ENCODE measurements at regions not wholly inside any gene's neighbourhood (a gene's known extent, or its start where the extent isn't known, plus 50 kb on each side); places are given as distances from the start of the nearest gene placed in this dataset.
A peak's percentile ranks its signal among the peaks of the same experiment; 100 is the strongest.
"Not testable (repeated sequence)": the region's sequence is repeated elsewhere in the genome, so short reads cannot be mapped to it uniquely, and the experiment has no call there.

GRCh38 chr9:32177396-32177795, 207.0 kb upstream of the ACO1 start:
- intact Hi-C loops (cut with micrococcal nuclease) = no loop called here
- H3K27ac Mint-ChIP-seq = no peak overlapping the region

GRCh38 chr9:32180597-32180996, 203.8 kb upstream of the ACO1 start:
- Mint-ChIP-seq H3K4me1 (no peaks in the 10 kb centered on the region), H3K27me3 (no peaks in the 10 kb centered on the region), H3K4me3 (no peak overlapping the region), H3K9me3 (no peaks in the 10 kb centered on the region), H3K27ac (no peak overlapping the region), H3K36me3 (ENCODE audit: low read depth) (no peaks in the 10 kb centered on the region)
- intact Hi-C loops (cut with micrococcal nuclease) = no loop called here
- DNase-seq = no peak

More at GRCh38 chr9:32177396-32177795, 207.0 kb upstream of the ACO1 start:
- no peaks in the 10 kb centered on the region for H3K27me3 Mint-ChIP-seq
- H3K4me3 Mint-ChIP-seq = no peak overlapping the region
- no peak for DNase-seq
- H3K36me3 Mint-ChIP-seq (ENCODE audit: low read depth) = no peaks in the 10 kb centered on the region
- no peaks in the 10 kb centered on the region for H3K9me3 Mint-ChIP-seq
- no peaks in the 10 kb centered on the region for H3K4me1 Mint-ChIP-seq

- DNase-seq = no peak
- H3K36me3 Mint-ChIP-seq (ENCODE audit: low read depth) = no peaks in the 10 kb centered on the region
- H3K4me3 Mint-ChIP-seq = no peak overlapping the region
- H3K27me3 Mint-ChIP-seq = no peaks in the 10 kb centered on the region
- H3K9me3 Mint-ChIP-seq = no peaks in the 10 kb centered on the region
- no peak overlapping the region for H3K27ac Mint-ChIP-seq
- no peaks in the 10 kb centered on the region for H3K4me1 Mint-ChIP-seq
- intact Hi-C loops (cut with micrococcal nuclease) = no loop called here
Measured at GRCh38 chr9:32200241-32200640, 184.2 kb upstream of the ACO1 start.

- H3K36me3 Mint-ChIP-seq (ENCODE audit: low read depth) = no peaks in the 10 kb centered on the region
- no peaks in the 10 kb centered on the region for H3K27me3 Mint-ChIP-seq
- H3K9me3 Mint-ChIP-seq = no peaks in the 10 kb centered on the region
- no peak for DNase-seq
- H3K27ac Mint-ChIP-seq = no peak overlapping the region
- H3K4me1 Mint-ChIP-seq = no peaks in the 10 kb centered on the region
- no peak overlapping the region for H3K4me3 Mint-ChIP-seq
- intact Hi-C loops (cut with micrococcal nuclease) = no loop called here
Measured at GRCh38 chr9:32200896-32201295, 183.5 kb upstream of the ACO1 start.

DNA sequence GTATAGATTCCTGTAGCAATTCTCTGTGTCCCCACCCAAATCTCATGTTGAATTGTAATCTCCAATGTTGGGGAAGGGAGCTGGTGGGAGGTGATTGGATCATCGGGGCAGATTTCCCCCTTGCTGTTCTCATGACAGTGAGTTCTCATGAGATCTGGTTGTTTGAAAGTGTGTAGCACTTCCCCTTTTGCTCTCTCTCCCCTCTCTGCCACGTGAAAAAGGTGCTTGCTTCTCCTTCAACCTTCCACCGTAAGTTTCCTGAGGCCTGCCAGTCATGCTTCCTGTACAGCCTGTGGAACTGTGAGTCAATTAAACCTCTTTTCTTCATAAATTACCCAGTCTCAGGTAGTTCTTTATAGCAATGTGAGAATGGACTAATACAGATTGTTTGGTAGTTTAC, 175.3 kb upstream of the ACO1 start:
- intact Hi-C loops (cut with micrococcal nuclease); H3K27ac Mint-ChIP-seq; H3K4me3 Mint-ChIP-seq; H3K9me3 Mint-ChIP-seq; H3K36me3 Mint-ChIP-seq (ENCODE audit: low read depth); H3K4me1 Mint-ChIP-seq; DNase-seq; H3K27me3 Mint-ChIP-seq: not testable (repeated sequence)

DNA sequence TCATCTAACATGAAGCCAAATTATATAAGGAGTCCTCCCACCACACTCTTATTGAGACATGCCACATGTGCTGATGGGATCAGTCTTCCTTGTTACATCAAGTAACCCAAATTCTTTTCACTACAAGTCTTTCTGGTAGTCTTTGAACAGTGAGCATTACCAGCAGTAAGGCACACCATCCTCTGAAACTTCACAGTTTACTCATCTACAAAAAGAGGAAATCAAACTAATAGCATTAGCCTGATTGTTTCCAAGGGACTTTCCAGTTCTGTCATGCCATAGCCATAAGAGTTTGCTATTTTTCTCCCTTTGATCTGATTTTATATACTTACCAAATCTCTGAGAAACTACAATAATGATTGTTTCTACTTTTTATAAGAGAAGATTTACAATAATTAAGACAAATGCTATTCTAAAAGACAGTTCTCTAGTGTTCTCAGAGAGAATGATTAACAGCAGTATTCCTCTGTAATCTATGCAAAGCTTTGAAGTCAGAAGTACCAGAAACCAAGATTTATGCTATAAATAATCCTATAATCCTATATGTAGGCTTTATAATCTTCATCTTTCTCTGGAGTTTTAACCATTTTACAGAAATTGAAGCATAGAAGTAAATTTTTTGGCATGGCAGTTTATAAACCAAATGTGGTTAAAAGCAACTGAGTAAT, 166.2 kb upstream of the ACO1 start:
- no peak for DNase-seq
- Mint-ChIP-seq H3K27ac (no peak overlapping the region), H3K9me3 (no peaks in the 10 kb centered on the region), H3K4me1 (no peaks in the 10 kb centered on the region), H3K36me3 (ENCODE audit: low read depth) (no peaks in the 10 kb centered on the region), H3K27me3 (no peaks in the 10 kb centered on the region), H3K4me3 (no peak overlapping the region)
- intact Hi-C loops (cut with micrococcal nuclease) = no loop called here

DNA sequence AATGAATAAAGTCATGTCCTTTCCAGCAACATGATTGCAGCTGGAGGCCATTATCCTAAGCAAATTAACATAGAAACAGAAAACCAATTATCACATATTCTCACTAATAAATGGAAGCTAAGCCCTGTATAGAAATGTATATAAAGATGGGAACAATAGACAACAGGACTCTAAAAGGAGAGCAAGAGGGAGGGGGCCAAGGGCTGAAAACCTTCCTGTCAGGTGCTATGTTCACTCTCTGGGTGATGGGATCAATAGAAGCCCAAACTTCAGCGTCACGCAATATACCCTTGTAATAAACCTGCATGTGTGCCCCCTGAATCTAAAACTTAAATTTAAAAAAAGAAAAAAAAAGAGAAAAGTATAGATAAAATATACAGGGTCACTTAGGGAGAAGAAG, 163.7 kb upstream of the ACO1 start:
- intact Hi-C loops (cut with micrococcal nuclease) = no loop called here
- no peaks in the 10 kb centered on the region for H3K4me1 Mint-ChIP-seq
- no peaks in the 10 kb centered on the region for H3K36me3 Mint-ChIP-seq (ENCODE audit: low read depth)
- no peaks in the 10 kb centered on the region for H3K9me3 Mint-ChIP-seq
- no peaks in the 10 kb centered on the region for H3K27me3 Mint-ChIP-seq
- no peak for DNase-seq
- no peak overlapping the region for H3K27ac Mint-ChIP-seq
- no peak overlapping the region for H3K4me3 Mint-ChIP-seq

- Mint-ChIP-seq H3K4me3 (no peak overlapping the region), H3K27me3 (no peaks in the 10 kb centered on the region), H3K4me1 (no peaks in the 10 kb centered on the region), H3K27ac (no peak overlapping the region), H3K9me3 (no peaks in the 10 kb centered on the region), H3K36me3 (ENCODE audit: low read depth) (no peaks in the 10 kb centered on the region)
- intact Hi-C loops (cut with micrococcal nuclease) = no loop called here
- DNase-seq = no peak
Measured at GRCh38 chr9:32234451-32234850, 150.0 kb upstream of the ACO1 start.

GRCh38 chr9:32247168-32247567, 137.3 kb upstream of the ACO1 start:
- DNase-seq = no peak
- no peak overlapping the region for H3K4me3 Mint-ChIP-seq
- H3K27ac Mint-ChIP-seq = no peak overlapping the region
- no peaks in the 10 kb centered on the region for H3K36me3 Mint-ChIP-seq (ENCODE audit: low read depth)
- H3K9me3 Mint-ChIP-seq = no peaks in the 10 kb centered on the region
- no peaks in the 10 kb centered on the region for H3K4me1 Mint-ChIP-seq
- intact Hi-C loops (cut with micrococcal nuclease) = no loop called here
- H3K27me3 Mint-ChIP-seq = no peaks in the 10 kb centered on the region

DNA sequence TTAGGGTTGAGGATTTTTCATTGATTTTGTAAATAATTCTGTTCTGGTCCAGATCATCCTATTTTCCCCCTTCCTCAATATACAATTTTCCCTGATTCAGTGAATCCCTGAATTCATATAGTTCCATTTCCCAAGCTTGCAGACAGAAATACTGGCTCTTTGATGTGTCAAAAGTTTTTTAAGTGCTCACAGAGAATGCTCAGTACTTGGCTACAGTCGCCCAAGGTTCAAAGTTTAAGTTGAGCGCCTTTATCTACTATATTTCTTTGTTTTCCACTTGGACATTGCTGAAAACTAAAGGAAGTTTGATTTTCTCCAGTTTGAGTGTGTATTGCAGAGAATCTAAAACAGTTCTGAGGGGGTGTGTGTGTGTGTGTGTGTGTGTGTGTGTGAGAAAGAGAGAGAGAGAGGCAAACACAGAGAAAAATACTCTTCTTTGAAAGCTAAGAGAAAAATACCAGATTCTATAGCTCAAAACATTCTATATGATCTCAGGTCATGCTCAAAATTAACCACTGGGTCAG, 136.2 kb upstream of the ACO1 start:
- Mint-ChIP-seq H3K27me3 (no peaks in the 10 kb centered on the region), H3K4me1 (no peaks in the 10 kb centered on the region), H3K36me3 (ENCODE audit: low read depth) (no peaks in the 10 kb centered on the region), H3K27ac (no peak overlapping the region), H3K4me3 (no peak overlapping the region), H3K9me3 (no peaks in the 10 kb centered on the region)
- intact Hi-C loops (cut with micrococcal nuclease) = no loop called here
- DNase-seq = no peak

- Mint-ChIP-seq H3K4me1 (no peaks in the 10 kb centered on the region), H3K4me3 (no peak overlapping the region), H3K27me3 (no peaks in the 10 kb centered on the region), H3K36me3 (ENCODE audit: low read depth) (no peaks in the 10 kb centered on the region), H3K27ac (no peak overlapping the region), H3K9me3 (no peaks in the 10 kb centered on the region)
- intact Hi-C loops (cut with micrococcal nuclease) = loop anchor here (2.0 kb wide), 1 partner anchor 1131 kb away; no protein-coding TSS in a partner anchor
- DNase-seq = peak; percentile 74
Measured at GRCh38 chr9:32251539-32251938, 132.9 kb upstream of the ACO1 start.

GRCh38 chr9:32253731-32254130, 130.7 kb upstream of the ACO1 start:
- intact Hi-C loops (cut with micrococcal nuclease) = no loop called here
- H3K9me3 Mint-ChIP-seq = no peaks in the 10 kb centered on the region
- H3K27ac Mint-ChIP-seq = no peak overlapping the region
- no peaks in the 10 kb centered on the region for H3K27me3 Mint-ChIP-seq
- no peak overlapping the region for H3K4me3 Mint-ChIP-seq
- no peak for DNase-seq
- no peaks in the 10 kb centered on the region for H3K4me1 Mint-ChIP-seq
- H3K36me3 Mint-ChIP-seq (ENCODE audit: low read depth) = no peaks in the 10 kb centered on the region

DNA sequence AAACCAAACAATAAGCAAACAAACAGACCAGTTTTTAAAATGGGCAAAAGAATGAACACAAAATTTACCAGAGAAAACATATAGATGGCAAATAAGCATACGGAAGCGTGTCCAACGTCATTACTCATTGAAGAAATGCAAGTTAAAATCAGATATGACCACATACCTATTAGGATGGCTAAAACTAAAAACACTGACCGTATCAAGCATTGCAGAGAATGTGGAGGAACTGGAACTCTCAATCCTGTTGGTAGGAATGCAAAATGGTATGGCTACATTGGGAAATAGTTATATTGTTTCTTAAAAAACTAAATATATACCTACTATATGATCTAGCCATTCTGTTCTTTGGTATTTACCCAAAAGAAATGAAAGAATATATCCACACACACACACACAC, 129.4 kb upstream of the ACO1 start:
- Mint-ChIP-seq H3K27ac (no peak overlapping the region), H3K4me1 (no peaks in the 10 kb centered on the region), H3K27me3 (no peaks in the 10 kb centered on the region), H3K4me3 (no peak overlapping the region), H3K9me3 (no peaks in the 10 kb centered on the region), H3K36me3 (ENCODE audit: low read depth) (no peaks in the 10 kb centered on the region)
- intact Hi-C loops (cut with micrococcal nuclease) = no loop called here
- no peak for DNase-seq

- Mint-ChIP-seq H3K4me1 (no peaks in the 10 kb centered on the region), H3K9me3 (no peaks in the 10 kb centered on the region), H3K27me3 (no peaks in the 10 kb centered on the region), H3K36me3 (ENCODE audit: low read depth) (no peaks in the 10 kb centered on the region), H3K4me3 (no peak overlapping the region), H3K27ac (no peak overlapping the region)
- DNase-seq = no peak
- intact Hi-C loops (cut with micrococcal nuclease) = no loop called here
Measured at GRCh38 chr9:32258482-32258881, 126.0 kb upstream of the ACO1 start.
